Natural killer cell (primary cell): ENCODE measurements at regions not wholly inside any gene's neighbourhood (a gene's known extent, or its start where the extent isn't known, plus 50 kb on each side); places are given as distances from the start of the nearest gene placed in this dataset.

Experiments
- ATAC-seq, 3 donors: fragments of 150-1000 bp in 2 of 3; fragments of 200-7000 bp in 1 of 3; cut with Tn5 transposase; 1 replicate in 1 of 3; 2 replicates in 2 of 3; pipeline ENCODE4 v1.10.0; 2021; ENCODE audit warnings: mild to moderate bottlenecking in 2 of 3, moderate library complexity in 2 of 3
- DNase-seq, 2 donors: peaks; one replicate each; pipeline versions ENCODE4 v3.0.0 to v3.0.0-alpha.2; 2013 to 2021; ENCODE audit warnings: mixed read lengths in 1 of 2
- H3K27ac ChIP-seq: one replicate; pipeline ENCODE4 v1.5.1; 2013; ENCODE audit warnings: mild to moderate bottlenecking, low read length
- H3K27me3 ChIP-seq: one replicate; pipeline ENCODE4 v1.6.1; 2013; ENCODE audit warnings: low read length; ENCODE audit not compliant: control insufficient read depth, insufficient read depth
- H3K36me3 ChIP-seq: one replicate; pipeline ENCODE4 v1.6.1; 2013; ENCODE audit warnings: low read length; ENCODE audit not compliant: control insufficient read depth, insufficient read depth
- H3K4me1 ChIP-seq: one replicate; pipeline ENCODE4 v1.6.1; 2013; ENCODE audit warnings: low read length; ENCODE audit not compliant: control insufficient read depth, insufficient read depth
- H3K4me3 ChIP-seq: one replicate; pipeline ENCODE4 v1.5.1; 2013; ENCODE audit warnings: low read length
- H3K9me3 ChIP-seq: one replicate; pipeline ENCODE4 v1.6.1; 2013; ENCODE audit warnings: low read length; ENCODE audit not compliant: control insufficient read depth, insufficient read depth
- H3K27ac Mint-ChIP-seq, 2 donors: one replicate each; pipeline ENCODE4 v1.8.0; 2022; ENCODE audit warnings: mild to moderate bottlenecking in 2 of 2, mixed read lengths in 2 of 2, moderate library complexity in 1 of 2
- H3K27me3 Mint-ChIP-seq, 2 donors: one replicate each; pipeline ENCODE4 v1.8.0; 2022; ENCODE audit warnings: low read depth in 2 of 2, mixed read lengths in 2 of 2
- H3K36me3 Mint-ChIP-seq: one replicate; pipeline ENCODE4 v1.8.0; 2022; ENCODE audit warnings: mixed read lengths
- H3K4me1 Mint-ChIP-seq, 2 donors: one replicate each; pipeline ENCODE4 v1.8.0; 2022; ENCODE audit warnings: mixed read lengths in 2 of 2
- H3K4me3 Mint-ChIP-seq: one replicate; pipeline ENCODE4 v1.8.0; 2022; ENCODE audit warnings: mild to moderate bottlenecking, moderate library complexity, mixed read lengths
- H3K9me3 Mint-ChIP-seq, 2 donors: one replicate each; pipeline ENCODE4 v1.8.0; 2022; ENCODE audit warnings: mixed read lengths in 2 of 2
- WGBS: methylation state at CpG from one replicate; pipeline ENCODE4 v1.1.7; 2013; ENCODE audit warnings: missing lambda C conversion rate; ENCODE audit not compliant: insufficient coverage; 5-methylcytosine and 5-hydroxymethylcytosine counted together
- intact Hi-C: fragments of 100-400 bp; cut with micrococcal nuclease; formaldehyde crosslinking; loops from one replicate; pipeline ENCODE4 v1.14.2; 2022
- TF ChIP-seq, protein P1 (sequence below): fragments of 200-600 bp; IDR thresholded peaks from one replicate; pipeline ENCODE4 v1.8.0; 2022; ENCODE audit warnings: antibody characterized with exemption

DNA sequence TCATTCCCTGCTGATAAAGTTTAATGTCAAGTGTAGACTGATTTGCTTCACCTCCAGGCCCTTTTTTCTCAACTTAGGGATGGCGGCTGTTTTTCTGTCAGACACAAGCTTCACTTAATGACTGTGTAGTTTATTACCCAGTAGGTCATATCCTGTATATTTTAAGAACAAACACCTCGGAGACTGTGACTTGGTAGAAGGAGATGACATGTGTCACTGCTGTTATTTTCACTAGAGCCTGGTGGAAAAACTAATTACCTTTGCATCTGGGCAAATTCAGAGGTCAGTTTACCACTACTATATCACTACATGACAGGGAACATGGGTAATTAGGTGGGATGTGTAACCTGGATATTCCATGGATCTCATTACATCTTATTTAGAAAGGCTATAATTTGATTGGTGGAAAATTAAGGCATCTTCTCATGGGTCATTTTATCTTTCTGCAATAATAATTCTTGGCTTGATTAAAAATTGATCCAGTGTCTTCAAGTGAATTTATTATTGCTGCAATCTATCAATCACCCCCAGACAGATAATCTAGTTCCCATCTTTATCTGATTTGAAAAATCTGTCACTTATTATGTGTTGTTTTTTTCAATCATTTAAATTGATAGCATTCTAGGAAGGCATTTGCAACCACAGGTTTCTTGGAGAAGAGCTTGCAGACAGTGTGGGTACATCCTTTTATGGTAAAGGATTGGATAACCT lies 353.8 kb upstream of the SPRED2 start:
- TF ChIP-seq, protein P1, sequence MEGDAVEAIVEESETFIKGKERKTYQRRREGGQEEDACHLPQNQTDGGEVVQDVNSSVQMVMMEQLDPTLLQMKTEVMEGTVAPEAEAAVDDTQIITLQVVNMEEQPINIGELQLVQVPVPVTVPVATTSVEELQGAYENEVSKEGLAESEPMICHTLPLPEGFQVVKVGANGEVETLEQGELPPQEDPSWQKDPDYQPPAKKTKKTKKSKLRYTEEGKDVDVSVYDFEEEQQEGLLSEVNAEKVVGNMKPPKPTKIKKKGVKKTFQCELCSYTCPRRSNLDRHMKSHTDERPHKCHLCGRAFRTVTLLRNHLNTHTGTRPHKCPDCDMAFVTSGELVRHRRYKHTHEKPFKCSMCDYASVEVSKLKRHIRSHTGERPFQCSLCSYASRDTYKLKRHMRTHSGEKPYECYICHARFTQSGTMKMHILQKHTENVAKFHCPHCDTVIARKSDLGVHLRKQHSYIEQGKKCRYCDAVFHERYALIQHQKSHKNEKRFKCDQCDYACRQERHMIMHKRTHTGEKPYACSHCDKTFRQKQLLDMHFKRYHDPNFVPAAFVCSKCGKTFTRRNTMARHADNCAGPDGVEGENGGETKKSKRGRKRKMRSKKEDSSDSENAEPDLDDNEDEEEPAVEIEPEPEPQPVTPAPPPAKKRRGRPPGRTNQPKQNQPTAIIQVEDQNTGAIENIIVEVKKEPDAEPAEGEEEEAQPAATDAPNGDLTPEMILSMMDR, result no peak
- no peak for ATAC-seq

GRCh38 chr2:65782996-65783650 lies 350.7 kb upstream of the SPRED2 start:
- Mint-ChIP-seq H3K9me3 (peaks cover 3 to 5% of the 10 kb centered on the region in 2 donors), H3K36me3 (no peaks in the 10 kb centered on the region), H3K4me3 (no peak overlapping the region), H3K27me3 (no peaks in the 10 kb centered on the region), H3K4me1 (no peaks in the 10 kb centered on the region), H3K27ac (no peak overlapping the region)
- 81% methylated on average over 3 of the region's 5 CpGs for WGBS
- Histone ChIP-seq H3K36me3 (no peaks in the 10 kb centered on the region), H3K27me3 (no peaks in the 10 kb centered on the region), H3K4me3 (no peak overlapping the region), H3K9me3 (no peaks in the 10 kb centered on the region), H3K27ac (no peak overlapping the region), H3K4me1 (no peaks in the 10 kb centered on the region)
- intact Hi-C loops, result no loop called here
- DNase-seq (no peak), ATAC-seq (no peak)
- TF ChIP-seq, protein P1, result no peak

More for the DNA sequence above, 353.8 kb upstream of the SPRED2 start:
- H3K36me3 ChIP-seq, result no peaks in the 10 kb centered on the region
- no CpG with 5 or more reads among the region's 2 CpGs for WGBS
- no peaks in the 10 kb centered on the region for H3K36me3 Mint-ChIP-seq
- H3K9me3 ChIP-seq, result no peaks in the 10 kb centered on the region
- no peaks in the 10 kb centered on the region for H3K27me3 ChIP-seq
- no peak for DNase-seq
- no peaks in the 10 kb centered on the region for H3K4me1 ChIP-seq
- intact Hi-C loops, result no loop called here
- no peaks in the 10 kb centered on the region for H3K27me3 Mint-ChIP-seq
- no peaks in the 10 kb centered on the region for H3K4me1 Mint-ChIP-seq
- peaks cover 3 to 5% of the 10 kb centered on the region in 2 donors for H3K9me3 Mint-ChIP-seq
- H3K27ac Mint-ChIP-seq, result no peak overlapping the region
- H3K4me3 Mint-ChIP-seq, result no peak overlapping the region
- H3K4me3 ChIP-seq, result no peak overlapping the region
- H3K27ac ChIP-seq, result no peak overlapping the region

GRCh38 chr2:65782186-65782585 lies 349.8 kb upstream of the SPRED2 start:
- no peaks in the 10 kb centered on the region for H3K27me3 ChIP-seq
- Mint-ChIP-seq H3K9me3 (peaks cover 0 to 3% of the 10 kb centered on the region in 2 donors), H3K4me3 (no peak overlapping the region), H3K36me3 (no peaks in the 10 kb centered on the region), H3K4me1 (no peaks in the 10 kb centered on the region), H3K27ac (no peak overlapping the region), H3K27me3 (peaks cover 0 to 3% of the 10 kb centered on the region in 2 donors)
- intact Hi-C loops, result no loop called here
- no peaks in the 10 kb centered on the region for H3K9me3 ChIP-seq
- TF ChIP-seq, protein P1, result no peak
- H3K4me1 ChIP-seq, result no peaks in the 10 kb centered on the region
- no peak overlapping the region for H3K4me3 ChIP-seq
- DNase-seq (no peak), ATAC-seq (no peak)
- H3K36me3 ChIP-seq, result no peaks in the 10 kb centered on the region
- WGBS, result 82% methylated on average over 1 of the region's 1 CpG
- H3K27ac ChIP-seq, result no peak overlapping the region
